HG02981 (cell line): ENCODE measurements at regions not wholly inside any gene's neighbourhood (a gene's known extent, or its start where the extent isn't known, plus 50 kb on each side); places are given as distances from the start of the nearest gene placed in this dataset.

Source experiments
- ATAC-seq: cut with Tn5 transposase; IDR thresholded peaks from one replicate; pipeline ENCODE4 v1.9.1; 2021; ENCODE audit warnings: mild to moderate bottlenecking, moderate library complexity; ENCODE audit not compliant: unreplicated experiment

DNA sequence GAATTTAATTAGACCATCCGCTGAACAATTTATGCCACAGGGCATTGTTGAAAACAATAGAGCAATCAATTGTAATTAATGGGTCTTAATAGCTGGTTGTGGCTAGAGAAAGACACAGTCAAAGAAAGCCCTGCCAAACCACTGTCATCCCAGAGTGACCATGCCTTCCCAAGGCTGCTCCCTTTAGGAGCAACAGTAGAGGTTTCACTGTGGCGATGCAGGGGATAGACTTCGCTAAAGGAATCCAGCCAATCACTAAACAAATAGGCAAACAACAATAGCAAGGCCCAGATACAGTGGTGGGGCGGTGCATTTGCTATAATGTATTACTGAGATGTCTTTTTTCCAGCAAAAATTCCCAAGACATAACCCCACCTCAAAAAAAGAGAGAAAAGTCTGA is 87.8 kb upstream of the SLC27A6 start:
- no peak for ATAC-seq

DNA sequence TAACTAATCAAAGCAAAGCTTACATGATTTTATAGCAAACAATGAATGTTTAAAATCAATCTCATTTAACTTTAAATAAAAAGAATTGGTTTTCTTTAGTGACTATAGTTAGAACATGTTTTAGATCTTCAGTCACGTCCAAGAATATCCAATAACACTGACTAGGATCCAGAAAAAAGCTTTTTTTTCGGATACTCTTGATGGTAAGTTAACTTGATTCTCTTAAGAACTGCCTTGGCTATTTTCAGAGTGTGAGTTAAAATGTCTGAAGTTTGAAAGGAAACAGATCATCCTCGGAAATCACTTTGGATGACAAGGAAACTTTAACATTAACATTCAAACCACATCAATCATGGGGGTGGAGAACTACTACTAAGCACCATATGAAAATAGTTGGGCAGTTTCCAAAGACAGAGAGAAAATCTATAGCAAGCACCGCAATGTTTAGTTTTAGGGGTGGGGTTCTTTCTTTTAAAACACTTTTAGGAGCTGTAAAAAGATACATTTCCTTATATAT is 83.7 kb upstream of the SLC27A6 start:
- no peak for ATAC-seq

DNA sequence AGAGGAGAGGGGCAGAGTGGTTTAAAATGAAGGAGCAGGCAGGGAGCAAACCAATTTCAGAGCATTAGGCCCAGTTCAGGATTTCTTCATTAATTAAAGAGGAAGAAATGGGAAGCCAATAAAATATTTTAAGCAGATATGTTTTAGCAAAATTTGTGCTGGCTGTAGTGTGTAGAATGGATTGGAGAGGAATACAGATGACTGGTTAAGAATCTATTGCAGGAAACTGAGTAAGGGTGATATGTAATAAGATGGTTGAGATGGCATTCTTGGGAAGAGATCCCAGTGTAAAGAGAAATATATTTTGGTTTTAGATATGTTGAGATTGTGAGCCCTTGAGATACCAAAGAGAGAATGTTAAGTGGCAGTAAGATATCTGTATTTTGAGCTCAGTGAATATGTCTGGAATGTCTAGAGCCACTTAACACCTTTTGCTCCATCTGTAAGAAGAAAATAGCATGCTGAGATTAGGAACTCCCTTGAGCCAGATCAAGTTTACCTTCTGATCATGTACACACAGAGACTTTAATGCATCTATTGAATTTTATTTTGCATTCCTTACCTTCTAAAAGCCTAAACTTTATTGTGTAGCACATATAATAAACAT is 79.5 kb upstream of the SLC27A6 start:
- ATAC-seq: no peak

DNA sequence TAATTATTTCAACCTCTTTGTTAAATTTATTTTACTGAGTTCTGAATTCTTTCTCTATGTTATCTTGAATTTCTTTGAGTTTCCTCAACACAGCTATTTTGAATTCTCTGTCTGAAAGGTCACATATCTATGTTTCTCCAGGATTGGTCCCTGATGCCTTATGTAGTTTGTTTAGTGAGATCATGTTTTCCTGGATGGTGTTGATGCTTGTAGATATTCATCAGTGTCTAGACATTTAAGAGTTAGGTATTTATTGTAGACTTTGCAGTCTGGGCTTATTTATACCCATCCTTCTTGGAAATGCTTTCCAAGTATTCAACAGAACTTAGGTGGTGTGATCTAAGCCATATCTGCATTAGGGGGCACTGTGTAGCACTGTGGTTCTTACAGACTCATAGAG is 70.2 kb upstream of the SLC27A6 start:
- ATAC-seq: no peak

DNA sequence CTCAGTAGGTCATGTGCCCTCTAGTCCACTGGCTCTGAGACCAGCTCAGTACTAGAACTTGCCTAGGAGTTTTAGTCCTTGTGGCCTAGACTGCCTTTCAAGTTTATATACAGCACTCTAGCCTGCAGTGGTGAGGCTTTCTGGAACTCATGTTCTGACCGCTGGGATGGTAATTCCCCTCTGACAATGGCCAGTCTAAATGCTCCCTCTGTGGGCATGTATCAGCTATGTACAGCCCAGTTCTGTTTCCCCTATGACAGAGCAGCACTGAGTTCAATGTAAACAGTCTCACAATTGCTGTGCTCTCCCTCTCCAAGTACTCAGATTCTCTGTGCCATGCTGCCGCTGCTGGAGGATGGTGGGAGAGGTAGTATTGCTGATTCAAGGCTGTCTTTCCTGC is 68.6 kb upstream of the SLC27A6 start:
- no peak for ATAC-seq

DNA sequence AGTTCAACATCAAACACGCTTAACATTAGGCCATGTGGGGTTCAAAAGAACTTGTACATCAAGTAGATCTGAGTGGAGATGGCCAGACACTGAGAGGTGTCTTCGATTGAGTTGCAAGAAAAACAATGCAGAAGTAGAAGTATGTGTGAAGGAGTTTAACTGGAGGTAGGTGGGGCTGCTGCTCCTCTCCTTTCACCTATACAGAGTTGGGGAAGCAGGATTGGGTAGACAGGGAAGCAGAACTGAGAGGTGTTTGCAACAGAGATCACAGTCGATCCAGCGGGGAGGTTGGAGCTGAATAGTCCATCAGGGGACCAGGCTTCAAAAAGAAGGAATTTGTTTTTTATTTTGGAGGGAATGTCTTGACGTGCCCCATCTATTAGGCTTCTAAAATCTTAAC is 61.7 kb upstream of the SLC27A6 start:
- ATAC-seq: no peak

DNA sequence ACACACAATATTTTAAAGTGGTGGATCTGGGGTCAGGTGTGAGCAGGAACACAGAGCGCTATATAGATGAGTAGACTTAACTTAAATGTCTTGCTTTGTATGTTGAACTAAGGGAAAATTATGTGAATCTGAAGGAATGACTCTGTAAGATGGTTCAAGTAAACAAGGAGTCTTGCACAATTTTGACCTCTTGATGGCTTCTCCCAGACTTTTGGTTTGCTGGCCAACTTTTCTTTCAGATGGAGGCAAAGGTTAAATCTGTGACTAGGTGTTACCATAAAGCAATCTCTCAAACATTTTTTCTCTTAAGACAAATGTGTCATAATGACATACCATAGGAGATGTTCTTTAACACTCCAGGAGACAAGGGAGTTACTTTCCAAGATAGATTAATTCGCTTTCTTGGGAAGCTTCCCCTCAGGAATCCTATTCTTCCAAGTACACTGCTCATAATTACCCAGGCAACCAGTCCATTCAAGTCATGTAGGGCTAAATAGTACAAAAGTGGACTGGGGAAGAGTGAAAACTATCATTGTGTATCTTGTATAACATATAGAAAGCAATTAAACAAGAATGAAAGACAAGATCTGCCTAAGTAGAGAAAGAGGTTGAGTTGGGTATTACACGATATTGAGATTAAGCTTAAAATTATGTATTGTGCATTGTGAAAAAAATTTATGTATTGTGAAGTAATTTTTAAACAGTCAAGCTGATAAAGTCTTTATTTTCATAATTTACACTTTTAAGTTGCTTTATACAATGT is 60.3 kb upstream of the SLC27A6 start:
- ATAC-seq: no peak

DNA sequence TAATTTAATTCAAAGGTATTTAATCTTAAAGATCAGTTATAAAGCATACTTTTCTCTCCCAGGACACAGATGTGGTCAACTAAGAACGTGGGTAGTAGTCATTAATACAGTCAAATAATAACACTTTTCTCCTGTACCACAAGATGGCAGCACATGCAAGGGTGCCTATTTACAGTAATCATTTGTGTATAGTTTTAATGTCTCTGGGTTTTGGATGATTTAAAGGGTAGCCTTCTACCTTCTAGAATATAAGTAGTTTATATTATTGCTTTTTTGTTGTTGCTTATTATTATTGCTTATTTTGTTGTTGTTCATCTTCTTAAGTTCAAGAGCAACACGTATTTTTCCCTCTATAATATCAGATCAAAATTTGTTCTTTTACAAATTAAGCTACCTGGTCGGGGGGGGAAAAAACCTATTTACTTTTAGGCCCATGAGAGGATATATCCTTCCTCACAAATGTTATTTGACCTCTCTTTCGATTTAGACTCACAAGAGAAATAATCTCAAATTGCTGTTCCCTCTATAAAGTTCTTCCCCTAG is 59.6 kb upstream of the SLC27A6 start:
- peak; percentile 90 for ATAC-seq

DNA sequence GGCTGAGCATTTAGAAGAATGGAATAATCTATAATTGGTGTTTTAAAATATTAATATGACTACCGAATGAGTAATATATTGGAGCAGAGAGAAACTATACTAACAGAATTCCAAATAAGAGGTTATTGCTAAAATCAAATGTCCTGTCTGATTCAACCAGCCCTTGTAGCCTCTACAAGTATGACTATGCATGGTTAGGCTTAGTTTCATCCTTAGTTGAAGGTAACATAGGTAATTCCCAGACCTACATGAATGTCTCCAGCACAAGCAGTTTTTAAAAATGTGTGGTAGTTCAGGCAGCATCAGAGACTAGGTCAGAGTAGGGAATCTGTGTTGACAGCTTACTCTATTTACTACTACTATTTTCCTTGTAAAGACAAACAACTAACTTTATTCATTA is 51.7 kb upstream of the SLC27A6 start:
- peak; percentile 77 for ATAC-seq
